ENCODE measurements at regions not wholly inside any gene's neighbourhood (a gene's known extent, or its start where the extent isn't known, plus 50 kb on each side); places are given as distances from the start of the nearest gene placed in this dataset.

DNA sequence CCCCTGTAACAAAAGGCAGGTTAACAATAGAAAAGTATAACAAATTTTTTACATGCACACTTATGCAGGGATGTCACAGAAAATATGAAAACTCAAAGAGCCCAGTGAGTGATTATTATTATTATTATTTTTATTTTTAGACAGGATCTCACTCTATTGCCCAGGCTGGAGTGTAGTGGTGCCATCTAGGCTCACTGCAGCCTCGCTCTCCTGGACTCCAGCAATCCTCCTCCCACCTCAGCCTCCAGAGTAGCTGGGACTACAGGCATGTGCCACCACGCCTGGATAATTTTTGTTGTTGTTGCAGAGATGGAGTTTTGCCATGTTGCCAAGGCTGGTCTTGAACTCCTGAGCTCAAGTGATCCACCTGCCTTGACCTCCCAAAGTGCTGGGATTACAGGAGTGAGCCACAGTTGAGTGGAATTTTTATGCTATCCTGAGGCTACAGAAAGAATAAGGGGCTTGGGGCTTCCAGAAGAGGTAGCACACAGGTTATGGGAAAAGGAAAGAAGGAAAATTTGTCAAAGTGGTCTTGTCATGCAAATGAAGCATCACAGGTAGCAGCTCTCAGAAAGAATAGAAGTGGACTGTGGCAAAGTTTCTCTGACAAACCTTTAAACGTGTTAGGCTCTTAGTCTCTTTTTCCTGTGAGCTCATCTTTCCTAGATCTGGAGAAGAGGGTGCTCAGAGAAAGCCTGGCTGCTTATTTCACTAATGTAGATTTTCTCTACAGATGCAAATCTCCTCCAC, 87.7 kb upstream of the LSM14A start:
- Histone ChIP-seq H2BK120ac (ENCODE audit: low read depth, low read length) (no peak overlapping the region), H3K27me3 (ENCODE audit: control insufficient read depth in 3 of 3, insufficient read depth in 3 of 3, low read depth in 1 of 3, low read length in 3 of 3) (peaks cover 0 to 10% (median 0%) of the 10 kb centered on the region in 3 experiments), H3K4me1 (ENCODE audit: control insufficient read depth in 2 of 2, insufficient read depth in 1 of 2, low read depth in 1 of 2, low read length in 2 of 2) (peaks cover 0 to 2% of the 10 kb centered on the region in 2 donors), H4K91ac (ENCODE audit: low read depth, low read length, poor library complexity) (no peak overlapping the region), H2BK5ac (ENCODE audit: low read length) (no peak overlapping the region), H3K9ac (ENCODE audit: low read depth, low read length, poor library complexity) (no peak overlapping the region), H3K23ac (ENCODE audit: low read depth, low read length, poor library complexity) (no peak overlapping the region), H2BK15ac (ENCODE audit: low read length) (no peak overlapping the region), H3K14ac (ENCODE audit: low read length) (no peak overlapping the region), H3K4ac (ENCODE audit: low read length) (no peak overlapping the region), H4K8ac (ENCODE audit: low read depth, low read length) (no peak overlapping the region), H3K27ac (replicated peaks; ENCODE audit: low read length) (no peak overlapping the region), H3K79me1 (ENCODE audit: low read depth, low read length) (no peaks in the 10 kb centered on the region), H3K9me3 (replicated peaks in 1 of 2; ENCODE audit: control insufficient read depth in 2 of 2, insufficient read depth in 1 of 2, low read depth in 1 of 2, low read length in 2 of 2) (no peaks in the 10 kb centered on the region), H3K18ac (ENCODE audit: low read length) (no peak overlapping the region), H3K4me2 (ENCODE audit: insufficient read depth, low read length, poor library complexity, severe bottlenecking) (no peak overlapping the region), H2BK12ac (ENCODE audit: low read length) (no peak overlapping the region), H3K36me3 (replicated peaks in 1 of 2; ENCODE audit: control insufficient read depth in 2 of 2, insufficient read depth in 2 of 2, low read length in 2 of 2) (no peaks in the 10 kb centered on the region), H2AFZ (ENCODE audit: low read length) (no peak overlapping the region), H3K4me3 (ENCODE audit: low read length in 2 of 2) (no peak overlapping the region), H2AK5ac (ENCODE audit: low read depth, low read length) (no peak overlapping the region)
- DNase-seq (ENCODE audit: low spot score), result no peak
- WGBS, 2 donors (ENCODE audit: extremely low coverage in 2 of 2, insufficient read length in 2 of 2, insufficient replicate concordance in 1 of 2), result no CpG with 5 or more reads among the region's 3 CpGs

DNA sequence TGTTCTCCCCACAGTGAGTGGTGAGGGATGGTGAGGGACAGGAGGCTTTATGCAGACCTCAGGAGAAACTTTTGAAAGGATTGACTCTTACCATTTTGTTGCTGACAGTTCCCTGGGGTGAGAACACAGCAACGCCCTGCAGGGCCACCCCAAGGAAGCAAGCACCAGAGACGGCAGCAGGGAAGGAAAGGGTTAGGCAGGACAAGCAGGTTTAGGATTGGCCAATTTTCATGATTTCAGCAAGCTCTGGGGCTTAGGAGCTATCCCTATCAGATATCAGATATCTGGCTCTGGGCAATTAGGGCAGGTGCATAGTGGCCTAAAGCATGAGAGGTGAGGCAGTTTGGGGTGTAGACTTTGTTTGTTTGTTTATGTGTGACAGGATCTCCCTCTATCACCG, 87.0 kb upstream of the LSM14A start:
- Histone ChIP-seq H3K36me3 (replicated peaks in 1 of 2; ENCODE audit: control insufficient read depth in 2 of 2, insufficient read depth in 2 of 2, low read length in 2 of 2) (no peaks in the 10 kb centered on the region), H3K9me3 (replicated peaks in 1 of 2; ENCODE audit: control insufficient read depth in 2 of 2, insufficient read depth in 1 of 2, low read depth in 1 of 2, low read length in 2 of 2) (no peaks in the 10 kb centered on the region), H3K14ac (ENCODE audit: low read length) (no peak overlapping the region), H2BK120ac (ENCODE audit: low read depth, low read length) (no peak overlapping the region), H3K4me3 (ENCODE audit: low read length in 2 of 2) (no peak overlapping the region), H3K27me3 (ENCODE audit: control insufficient read depth in 3 of 3, insufficient read depth in 3 of 3, low read depth in 1 of 3, low read length in 3 of 3) (peaks cover 0 to 10% (median 0%) of the 10 kb centered on the region in 3 experiments), H2AK5ac (ENCODE audit: low read depth, low read length) (no peak overlapping the region), H3K4me2 (ENCODE audit: insufficient read depth, low read length, poor library complexity, severe bottlenecking) (no peak overlapping the region), H3K18ac (ENCODE audit: low read length) (no peak overlapping the region), H4K91ac (ENCODE audit: low read depth, low read length, poor library complexity) (no peak overlapping the region), H2AFZ (ENCODE audit: low read length) (no peak overlapping the region), H3K9ac (ENCODE audit: low read depth, low read length, poor library complexity) (no peak overlapping the region), H3K4ac (ENCODE audit: low read length) (no peak overlapping the region), H3K79me1 (ENCODE audit: low read depth, low read length) (no peaks in the 10 kb centered on the region), H2BK15ac (ENCODE audit: low read length) (no peak overlapping the region), H2BK5ac (ENCODE audit: low read length) (no peak overlapping the region), H2BK12ac (ENCODE audit: low read length) (no peak overlapping the region), H3K27ac (replicated peaks; ENCODE audit: low read length) (no peak overlapping the region), H3K4me1 (ENCODE audit: control insufficient read depth in 2 of 2, insufficient read depth in 1 of 2, low read depth in 1 of 2, low read length in 2 of 2) (peaks cover 0 to 2% of the 10 kb centered on the region in 2 donors), H4K8ac (ENCODE audit: low read depth, low read length) (no peak overlapping the region), H3K23ac (ENCODE audit: low read depth, low read length, poor library complexity) (no peak overlapping the region)
- no peak for DNase-seq (ENCODE audit: low spot score)
- WGBS, 2 donors (ENCODE audit: extremely low coverage in 2 of 2, insufficient read length in 2 of 2, insufficient replicate concordance in 1 of 2), result no CpG with 5 or more reads among the region's 3 CpGs

GRCh38 chr19:34088292-34088691, 84.0 kb upstream of the LSM14A start:
- H3K9ac ChIP-seq (ENCODE audit: low read depth, low read length, poor library complexity), result no peak overlapping the region
- no peak overlapping the region for H3K4ac ChIP-seq (ENCODE audit: low read length)
- H4K8ac ChIP-seq (ENCODE audit: low read depth, low read length), result no peak overlapping the region
- DNase-seq (ENCODE audit: low spot score), result no peak
- no peak overlapping the region for H2BK120ac ChIP-seq (ENCODE audit: low read depth, low read length)
- H3K9me3 ChIP-seq (replicated peaks in 1 of 2; ENCODE audit: control insufficient read depth in 2 of 2, insufficient read depth in 1 of 2, low read depth in 1 of 2, low read length in 2 of 2), result no peaks in the 10 kb centered on the region
- H2BK5ac ChIP-seq (ENCODE audit: low read length), result no peak overlapping the region
- no peaks in the 10 kb centered on the region for H3K79me1 ChIP-seq (ENCODE audit: low read depth, low read length)
- H3K4me3 ChIP-seq (ENCODE audit: low read length in 2 of 2), result no peak overlapping the region
- H3K4me2 ChIP-seq (ENCODE audit: insufficient read depth, low read length, poor library complexity, severe bottlenecking), result no peak overlapping the region
- no peak overlapping the region for H3K14ac ChIP-seq (ENCODE audit: low read length)
- no peak overlapping the region for H3K27ac ChIP-seq (replicated peaks; ENCODE audit: low read length)
- H3K23ac ChIP-seq (ENCODE audit: low read depth, low read length, poor library complexity), result no peak overlapping the region
- no peaks in the 10 kb centered on the region for H3K36me3 ChIP-seq (replicated peaks in 1 of 2; ENCODE audit: control insufficient read depth in 2 of 2, insufficient read depth in 2 of 2, low read length in 2 of 2)
- no peak overlapping the region for H2AK5ac ChIP-seq (ENCODE audit: low read depth, low read length)
- no peak overlapping the region for H2AFZ ChIP-seq (ENCODE audit: low read length)
- no peaks in the 10 kb centered on the region for H3K27me3 ChIP-seq (ENCODE audit: control insufficient read depth in 3 of 3, insufficient read depth in 3 of 3, low read depth in 1 of 3, low read length in 3 of 3)
- H3K4me1 ChIP-seq (ENCODE audit: control insufficient read depth in 2 of 2, insufficient read depth in 1 of 2, low read depth in 1 of 2, low read length in 2 of 2), result no peaks in the 10 kb centered on the region
- H2BK15ac ChIP-seq (ENCODE audit: low read length), result no peak overlapping the region
- no peak overlapping the region for H4K91ac ChIP-seq (ENCODE audit: low read depth, low read length, poor library complexity)
- H2BK12ac ChIP-seq (ENCODE audit: low read length), result no peak overlapping the region
- H3K18ac ChIP-seq (ENCODE audit: low read length), result no peak overlapping the region

DNA sequence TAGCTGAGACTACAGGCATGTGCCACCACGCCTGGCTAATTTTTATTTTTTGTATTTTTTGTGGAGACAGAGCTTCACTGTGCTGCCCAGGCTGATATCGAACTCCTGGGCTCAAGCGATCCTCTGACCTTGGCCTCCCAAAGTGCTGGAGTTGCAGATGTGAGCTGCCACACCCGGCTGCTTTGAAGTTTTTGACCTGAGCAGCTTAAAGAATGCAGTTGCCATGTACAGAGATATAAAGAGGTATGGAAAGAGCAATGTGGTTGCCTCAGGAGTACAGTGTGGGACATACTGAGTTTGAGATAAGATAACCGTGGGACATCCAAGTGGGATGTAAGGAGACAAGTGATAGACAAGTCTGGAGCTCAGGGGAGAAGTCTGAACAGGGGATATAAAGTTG, 82.7 kb upstream of the LSM14A start:
- H2AK5ac ChIP-seq (ENCODE audit: low read depth, low read length), result no peak overlapping the region
- H3K79me1 ChIP-seq (ENCODE audit: low read depth, low read length), result no peaks in the 10 kb centered on the region
- no peak for DNase-seq (ENCODE audit: low spot score)
- H3K18ac ChIP-seq (ENCODE audit: low read length), result no peak overlapping the region
- no CpG with 5 or more reads among the region's 5 CpGs for WGBS, 2 donors (ENCODE audit: extremely low coverage in 2 of 2, insufficient read length in 2 of 2, insufficient replicate concordance in 1 of 2)
- H3K4me2 ChIP-seq (ENCODE audit: insufficient read depth, low read length, poor library complexity, severe bottlenecking), result no peak overlapping the region
- H3K9me3 ChIP-seq (replicated peaks in 1 of 2; ENCODE audit: control insufficient read depth in 2 of 2, insufficient read depth in 1 of 2, low read depth in 1 of 2, low read length in 2 of 2), result no peaks in the 10 kb centered on the region
- H3K4ac ChIP-seq (ENCODE audit: low read length), result no peak overlapping the region
- H3K23ac ChIP-seq (ENCODE audit: low read depth, low read length, poor library complexity), result no peak overlapping the region
- no peak overlapping the region for H3K4me3 ChIP-seq (ENCODE audit: low read length in 2 of 2)
- H4K8ac ChIP-seq (ENCODE audit: low read depth, low read length), result no peak overlapping the region
- H3K36me3 ChIP-seq (replicated peaks in 1 of 2; ENCODE audit: control insufficient read depth in 2 of 2, insufficient read depth in 2 of 2, low read length in 2 of 2), result no peaks in the 10 kb centered on the region
- H2BK5ac ChIP-seq (ENCODE audit: low read length), result no peak overlapping the region
- no peak overlapping the region for H2BK12ac ChIP-seq (ENCODE audit: low read length)
- no peak overlapping the region for H4K91ac ChIP-seq (ENCODE audit: low read depth, low read length, poor library complexity)
- H2BK120ac ChIP-seq (ENCODE audit: low read depth, low read length), result no peak overlapping the region
- no peak overlapping the region for H3K14ac ChIP-seq (ENCODE audit: low read length)
- H3K9ac ChIP-seq (ENCODE audit: low read depth, low read length, poor library complexity), result no peak overlapping the region
- no peaks in the 10 kb centered on the region for H3K4me1 ChIP-seq (ENCODE audit: control insufficient read depth in 2 of 2, insufficient read depth in 1 of 2, low read depth in 1 of 2, low read length in 2 of 2)
- no peaks in the 10 kb centered on the region for H3K27me3 ChIP-seq (ENCODE audit: control insufficient read depth in 3 of 3, insufficient read depth in 3 of 3, low read depth in 1 of 3, low read length in 3 of 3)
- H2AFZ ChIP-seq (ENCODE audit: low read length), result no peak overlapping the region
- H3K27ac ChIP-seq (replicated peaks; ENCODE audit: low read length), result no peak overlapping the region
- H2BK15ac ChIP-seq (ENCODE audit: low read length), result no peak overlapping the region
